GM23248 (cell line): ENCODE measurements at regions not wholly inside any gene's neighbourhood (a gene's known extent, or its start where the extent isn't known, plus 50 kb on each side); places are given as distances from the start of the nearest gene placed in this dataset.

ENCODE experiments used
- DNase-seq: peaks from one replicate; pipeline ENCODE4 v3.0.0-alpha.2; 2015
- H2AFZ ChIP-seq: fragments of 200-600 bp; sonication (generic); 2 replicates; pipeline ENCODE4 v1.6.1; 2016; ENCODE audit warnings: antibody characterized with exemption
- H3F3A ChIP-seq: fragments of 200-600 bp; sonication (generic); 2 replicates; pipeline ENCODE4 v1.6.1; 2016; ENCODE audit warnings: mild to moderate bottlenecking, antibody characterized with exemption, mixed run types; ENCODE audit not compliant: insufficient read depth
- H3K27ac ChIP-seq: fragments of 200-600 bp; sonication (generic); 2 replicates; pipeline ENCODE4 v1.5.1; 2016; ENCODE audit warnings: mild to moderate bottlenecking
- H3K27me3 ChIP-seq: fragments of 200-600 bp; sonication (generic); replicated peaks from 2 replicates; pipeline ENCODE4 v1.6.1; 2016; ENCODE audit warnings: mild to moderate bottlenecking; ENCODE audit not compliant: insufficient read depth
- H3K36me3 ChIP-seq: fragments of 200-600 bp; sonication (generic); 2 replicates; pipeline ENCODE4 v1.6.1; 2016; ENCODE audit warnings: low read depth, mild to moderate bottlenecking
- H3K4me1 ChIP-seq: fragments of 200-600 bp; sonication (generic); 2 replicates; pipeline ENCODE4 v1.6.1; 2016; ENCODE audit warnings: mild to moderate bottlenecking; ENCODE audit not compliant: insufficient read depth
- H3K4me2 ChIP-seq: fragments of 200-600 bp; sonication (generic); one replicate; pipeline ENCODE4 v1.6.1; 2016; ENCODE audit warnings: mild to moderate bottlenecking; ENCODE audit not compliant: unreplicated experiment
- H3K4me3 ChIP-seq: fragments of 200-600 bp; sonication (generic); 2 replicates; pipeline ENCODE4 v1.5.1; 2016; ENCODE audit warnings: mild to moderate bottlenecking
- H3K79me2 ChIP-seq: fragments of 200-600 bp; sonication (generic); 2 replicates; pipeline ENCODE4 v1.6.1; 2016; ENCODE audit warnings: mild to moderate bottlenecking; ENCODE audit not compliant: insufficient read depth
- H3K9ac ChIP-seq: fragments of 200-600 bp; sonication (generic); 2 replicates; pipeline ENCODE4 v1.6.1; 2016; ENCODE audit warnings: mild to moderate bottlenecking
- H3K9me2 ChIP-seq: fragments of 200-600 bp; sonication (generic); 2 replicates; pipeline ENCODE4 v1.6.1; 2016; ENCODE audit warnings: mixed run types, mild to moderate bottlenecking, moderate library complexity; ENCODE audit not compliant: insufficient read depth
- H3K9me3 ChIP-seq: fragments of 200-600 bp; sonication (generic); one replicate; pipeline ENCODE4 v1.6.1; 2017; ENCODE audit warnings: low read depth
- H4K20me1 ChIP-seq: fragments of 200-600 bp; sonication (generic); 2 replicates; pipeline ENCODE4 v1.6.0; 2016; ENCODE audit not compliant: insufficient read depth
- EZH2 ChIP-seq: fragments of 200-600 bp; sonication (generic); IDR thresholded peaks from 2 replicates; pipeline ENCODE4 v1.6.1; 2018; ENCODE audit warnings: antibody characterized with exemption, mild to moderate bottlenecking; ENCODE audit not compliant: insufficient read depth, poor library complexity, severe bottlenecking
- EZH2phosphoT487 ChIP-seq: fragments of 200-600 bp; sonication (generic); IDR thresholded peaks from 2 replicates; pipeline ENCODE4 v1.6.1; 2018; ENCODE audit warnings: antibody characterized with exemption, moderate library complexity, mild to moderate bottlenecking, low read depth; ENCODE audit not compliant: insufficient read depth
- WGBS, 2 experiments: methylation state at CpG; one replicate each; pipeline ENCODE4 v1.1.6; 2015 to 2017; ENCODE audit warnings: low lambda C conversion rate in 2 of 2, low coverage in 1 of 2; ENCODE audit errors: missing lambda C conversion rate in 2 of 2; 5-methylcytosine and 5-hydroxymethylcytosine counted together
- in situ Hi-C: fragments of 300-500 bp; cut with MboI; formaldehyde crosslinking; loops from 2 replicates; pipeline ENCODE4 v1.15.0; 2020

- H4K20me1 ChIP-seq, result no peaks in the 10 kb centered on the region
- no peaks in the 10 kb centered on the region for H3K79me2 ChIP-seq
- no peak overlapping the region for H3K4me3 ChIP-seq
- H3K27me3 ChIP-seq, result no peaks in the 10 kb centered on the region
- no peaks in the 10 kb centered on the region; the same call in 1 of the 2 replicates for H3K9me2 ChIP-seq
- H3K36me3 ChIP-seq, result no peaks in the 10 kb centered on the region
- peaks cover 9% of the 10 kb centered on the region for H3K4me1 ChIP-seq
- peak overlapping the region; percentile 6 for H3K4me2 ChIP-seq
- no peak overlapping the region for H3K27ac ChIP-seq
- WGBS, 2 experiments, result 0% methylated on average over 1 of the region's 1 CpG
- H2AFZ ChIP-seq, result no peak overlapping the region
- H3K9me3 ChIP-seq, result no peaks in the 10 kb centered on the region
- no peak overlapping the region for H3K9ac ChIP-seq
- in situ Hi-C loops, result no loop called here
- H3F3A ChIP-seq, result peaks cover 7% of the 10 kb centered on the region; the same call in 1 of the 2 replicates
- TF ChIP-seq EZH2phosphoT487 (no peak), EZH2 (no peak)
- peak; percentile 52 for DNase-seq
Observed at GRCh38 chr10:52639652-52640051, 132.9 kb downstream of the MBL2 start.

GRCh38 chr10:52642208-52642607 lies 130.4 kb downstream of the MBL2 start:
- no peak for TF ChIP-seq EZH2phosphoT487
- no peak for TF ChIP-seq EZH2
- Histone ChIP-seq H3K9ac (no peak overlapping the region), H3K9me3 (no peaks in the 10 kb centered on the region), H3K4me2 (no peak overlapping the region), H3K79me2 (no peaks in the 10 kb centered on the region), H3K4me1 (peaks cover 9% of the 10 kb centered on the region), H2AFZ (no peak overlapping the region), H3K27me3 (no peaks in the 10 kb centered on the region), H3K9me2 (no peaks in the 10 kb centered on the region), H3F3A (peaks cover 7% of the 10 kb centered on the region; the same call in 1 of the 2 replicates), H3K27ac (no peak overlapping the region), H3K36me3 (no peaks in the 10 kb centered on the region), H3K4me3 (no peak overlapping the region), H4K20me1 (no peaks in the 10 kb centered on the region)
- in situ Hi-C loops, result no loop called here
- DNase-seq, result no peak
- 66 to 69% methylated on average over 4 of the region's 4 CpGs for WGBS, 2 experiments

DNA sequence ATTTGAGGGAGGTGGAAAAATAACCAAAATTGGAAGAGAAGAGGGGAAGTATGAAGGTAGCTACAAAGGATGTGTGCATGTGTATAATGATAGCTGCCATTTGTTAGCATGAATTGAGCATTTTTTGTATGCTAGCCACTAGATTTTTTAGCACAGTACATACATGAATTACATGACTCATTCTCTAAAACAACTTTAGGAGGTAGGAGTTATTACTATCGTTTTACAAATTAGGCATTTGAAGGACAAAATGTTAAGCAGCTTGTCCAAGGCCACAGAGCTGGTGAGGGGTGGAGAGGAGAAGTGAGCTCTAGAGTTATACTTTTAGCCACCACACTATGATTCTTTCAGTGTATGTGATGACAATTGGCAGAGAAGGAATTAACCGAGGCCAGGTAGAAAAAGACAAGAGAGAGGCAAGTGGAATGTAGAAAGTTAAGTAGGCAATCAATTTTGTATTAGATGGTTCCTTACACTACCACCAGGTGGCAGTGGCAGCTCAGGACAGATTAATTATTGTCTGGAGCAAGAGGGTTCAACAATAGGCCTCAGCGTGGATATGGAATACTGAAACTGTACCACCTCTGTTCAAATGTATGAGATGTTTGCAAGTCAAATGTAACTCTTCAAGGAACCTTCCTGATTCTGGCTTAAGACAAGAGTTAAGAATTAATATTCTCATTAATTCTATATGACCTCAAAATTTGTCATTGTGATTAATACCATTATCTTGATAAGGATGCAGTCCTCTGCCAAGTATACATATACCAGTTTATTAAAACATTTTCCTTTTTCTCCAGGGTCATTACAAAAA lies 128.0 kb downstream of the MBL2 start:
- no peak overlapping the region; the same call in 1 of the 2 replicates for H2AFZ ChIP-seq
- no peaks in the 10 kb centered on the region for H3K36me3 ChIP-seq
- TF ChIP-seq EZH2phosphoT487, result no peak
- no peak for TF ChIP-seq EZH2
- H3K9me2 ChIP-seq, result no peaks in the 10 kb centered on the region
- H3K9me3 ChIP-seq, result no peaks in the 10 kb centered on the region
- peak; percentile 64 for DNase-seq
- no peak overlapping the region for H3K4me3 ChIP-seq
- H3K4me2 ChIP-seq, result no peak overlapping the region
- 33 to 34% methylated on average over 3 of the region's 3 CpGs for WGBS, 2 experiments
- no peaks in the 10 kb centered on the region for H3K79me2 ChIP-seq
- H3F3A ChIP-seq, result peaks cover 7% of the 10 kb centered on the region; the same call in 1 of the 2 replicates
- H3K27me3 ChIP-seq, result no peaks in the 10 kb centered on the region
- H4K20me1 ChIP-seq, result no peaks in the 10 kb centered on the region
- no peak overlapping the region for H3K9ac ChIP-seq
- in situ Hi-C loops, result no loop called here
- H3K27ac ChIP-seq, result no peak overlapping the region
- H3K4me1 ChIP-seq, result peaks cover 5% of the 10 kb centered on the region

DNA sequence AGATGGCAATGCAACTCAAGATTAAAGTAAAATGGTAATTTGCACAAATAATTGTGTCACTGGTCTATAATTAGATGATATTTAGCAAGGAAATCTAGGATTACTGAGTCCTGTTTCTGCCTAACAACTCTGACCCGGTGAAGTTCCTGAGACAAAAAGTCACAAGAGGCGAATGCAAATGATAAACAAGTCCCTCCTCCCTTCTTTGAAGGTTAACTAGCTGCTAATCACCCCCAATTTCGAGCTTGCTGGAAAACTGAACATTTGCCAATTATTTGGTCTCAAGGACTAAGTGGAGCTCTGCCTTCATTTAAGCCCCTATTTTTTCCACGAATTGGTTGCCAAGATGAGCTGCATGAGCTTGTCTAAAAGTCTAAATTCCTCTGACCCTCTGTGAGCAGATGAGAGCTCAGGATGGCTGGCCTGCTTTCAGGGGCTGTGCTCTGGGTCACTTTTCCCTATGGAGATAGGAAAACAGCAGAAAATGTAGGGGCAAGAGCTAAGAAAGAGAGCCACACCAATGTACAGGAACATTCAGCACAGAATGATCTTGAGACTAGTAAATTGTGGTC lies 127.3 kb downstream of the MBL2 start:
- Histone ChIP-seq H3K9me2 (no peaks in the 10 kb centered on the region), H3F3A (no peaks in the 10 kb centered on the region), H3K4me1 (no peaks in the 10 kb centered on the region), H3K27me3 (no peaks in the 10 kb centered on the region), H4K20me1 (no peaks in the 10 kb centered on the region), H3K27ac (no peak overlapping the region), H3K9ac (no peak overlapping the region), H3K79me2 (no peaks in the 10 kb centered on the region), H3K36me3 (no peaks in the 10 kb centered on the region), H3K4me3 (no peak overlapping the region), H3K4me2 (no peak overlapping the region), H2AFZ (no peak overlapping the region), H3K9me3 (no peaks in the 10 kb centered on the region)
- TF ChIP-seq EZH2 (no peak), EZH2phosphoT487 (no peak)
- 49 to 55% methylated on average over 4 of the region's 4 CpGs for WGBS, 2 experiments
- in situ Hi-C loops, result no loop called here
- no peak for DNase-seq
